Fibroblast of villous mesenchyme (primary cell): ENCODE measurements at regions not wholly inside any gene's neighbourhood (a gene's known extent, or its start where the extent isn't known, plus 50 kb on each side); places are given as distances from the start of the nearest gene placed in this dataset.

Source experiments
- DNase-seq: peaks from one replicate; pipeline ENCODE4 v3.0.0-alpha.2; 2010; ENCODE audit warnings: low read depth
- H3K4me3 ChIP-seq: 2 replicates; pipeline ENCODE4 v1.5.1; 2011; ENCODE audit warnings: low read depth, mild to moderate bottlenecking, low read length
- CTCF ChIP-seq: IDR thresholded peaks from 2 replicates; pipeline ENCODE4 v1.5.1; 2012; ENCODE audit warnings: low read depth, mild to moderate bottlenecking, low read length; ENCODE audit not compliant: insufficient read depth

DNA sequence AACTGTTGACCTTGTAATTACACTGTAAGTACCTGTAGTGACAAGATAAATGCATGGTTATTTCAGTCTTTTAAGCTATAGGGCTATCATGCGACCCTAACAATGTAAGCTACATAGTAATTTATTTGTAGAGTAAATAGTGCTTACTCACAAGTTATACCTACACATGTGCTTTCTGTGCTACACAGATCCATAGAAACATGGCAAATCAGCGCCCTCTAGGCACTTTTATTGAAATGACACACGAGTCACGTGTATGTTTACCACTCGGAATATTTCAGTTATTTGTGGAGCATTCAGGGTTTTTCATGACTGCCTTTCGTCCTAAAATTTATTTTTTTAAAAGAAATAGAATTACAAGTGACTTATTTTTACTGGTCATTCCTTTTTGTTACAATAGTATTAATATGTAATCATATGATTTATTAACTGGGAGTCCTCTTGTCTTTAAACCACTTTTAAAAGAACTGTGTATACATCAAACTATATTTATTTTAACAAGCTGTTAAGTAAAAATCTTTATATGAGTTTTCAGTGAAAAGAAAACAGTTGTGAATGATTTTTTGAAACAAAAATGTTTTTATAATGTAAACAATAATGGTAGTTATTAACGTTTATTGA, 1242.3 kb upstream of the WWC1 start:
- H3K4me3 ChIP-seq = no peak overlapping the region
- peak; percentile 44 for DNase-seq
- TF ChIP-seq CTCF = peak; percentile 58

DNA sequence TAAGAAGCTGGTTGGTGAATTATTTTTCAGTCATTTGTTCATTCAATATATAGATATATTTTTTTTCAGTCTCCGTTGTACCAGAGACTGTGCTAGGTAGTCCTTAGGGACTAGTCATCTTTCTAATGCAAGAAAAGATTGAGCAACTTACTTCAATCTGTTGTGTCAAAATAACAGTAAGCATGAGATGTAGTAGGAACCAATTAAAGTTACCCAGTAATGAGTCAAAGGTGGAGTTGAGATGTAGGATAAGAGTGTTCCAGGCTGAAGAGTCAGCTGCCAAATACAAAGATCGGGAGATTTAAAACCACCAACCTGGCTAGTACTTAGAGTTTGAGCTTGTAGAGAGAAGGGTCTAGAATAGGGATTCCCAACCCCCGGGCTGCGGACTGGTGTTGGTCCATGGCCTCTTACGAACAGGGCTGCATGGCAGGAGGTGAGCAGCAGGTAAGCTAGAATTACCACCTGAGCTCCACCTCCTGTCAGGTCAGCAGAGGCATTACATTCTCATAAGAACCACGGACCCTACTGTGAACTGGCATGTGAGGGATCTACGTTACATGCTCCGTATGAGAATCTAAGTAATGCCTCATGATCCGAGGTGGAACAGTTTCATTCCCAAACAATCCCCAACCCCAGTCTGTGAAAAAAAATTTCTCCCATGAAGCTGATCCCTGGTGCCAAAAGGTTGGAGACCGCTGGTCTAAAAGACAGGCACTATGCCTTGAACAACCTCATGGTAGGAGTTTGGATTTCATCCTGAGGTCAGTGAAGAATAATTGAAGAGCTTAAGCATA, 1241.5 kb upstream of the WWC1 start:
- no peak for DNase-seq
- no peak overlapping the region for H3K4me3 ChIP-seq
- TF ChIP-seq CTCF = no peak

GRCh38 chr5:167050568-167051401, 1240.7 kb upstream of the WWC1 start:
- DNase-seq = peak; percentile 3
- no peak for TF ChIP-seq CTCF
- H3K4me3 ChIP-seq = no peak overlapping the region

GRCh38 chr5:167051402-167051768, 1240.1 kb upstream of the WWC1 start:
- H3K4me3 ChIP-seq = no peak overlapping the region
- DNase-seq = no peak
- TF ChIP-seq CTCF = no peak

DNA sequence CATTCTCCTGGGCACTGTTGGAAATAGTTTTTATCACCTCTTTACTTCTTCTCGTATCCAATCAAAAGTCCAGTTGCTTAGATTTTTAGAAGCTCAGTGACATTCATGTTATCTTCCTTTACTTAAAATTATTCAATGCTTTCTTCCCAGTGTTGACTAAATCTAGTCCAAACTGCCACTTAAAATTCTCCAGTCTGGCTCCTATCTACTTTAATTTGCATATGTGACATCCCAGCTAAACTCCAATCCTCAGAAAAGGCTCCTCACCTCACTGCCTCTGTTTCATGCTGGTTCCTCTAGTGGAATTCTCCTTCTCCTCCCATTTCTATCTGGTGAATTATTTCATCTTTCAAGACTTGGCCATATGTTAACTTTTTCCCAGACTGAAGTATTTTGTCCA, 1238.7 kb upstream of the WWC1 start:
- DNase-seq = no peak
- no peak for TF ChIP-seq CTCF
- no peak overlapping the region for H3K4me3 ChIP-seq

GRCh38 chr5:167057665-167058064, 1233.8 kb upstream of the WWC1 start:
- TF ChIP-seq CTCF = no peak
- no peak for DNase-seq
- no peak overlapping the region for H3K4me3 ChIP-seq
